ENCODE measurements at regions not wholly inside any gene's neighbourhood (a gene's known extent, or its start where the extent isn't known, plus 50 kb on each side); places are given as distances from the start of the nearest gene placed in this dataset.

GRCh38 chr15:46735115-46735514, 982.2 kb upstream of the SEMA6D start (continued):
- TF ChIP-seq MAX (IDR thresholded peaks at IDR 0.05) (no peak), ATOH8 (CRISPR knock-in tag; IDR thresholded peaks at IDR 0.05; ENCODE audit: low read depth) (no peak), TFCP2L1 (CRISPR knock-in tag; IDR thresholded peaks at IDR 0.05) (no peak)

GRCh38 chr15:46751303-46751702, 966.0 kb upstream of the SEMA6D start:
- ChIA-PET POLR2A (no interaction called here), CTCF (no interaction called here)
- H3K27ac ChIP-seq: no peak overlapping the region
- no peak overlapping the region for H3K4me2 ChIP-seq
- WGBS (ENCODE audit: missing lambda C conversion rate): 2% methylated on average over 3 of the region's 3 CpGs
- FAIRE-seq (no peak), DNase-seq (ENCODE audit: low read depth in 1 of 2, low spot score in 1 of 2) (no peak), ATAC-seq (no peak)
- no peak overlapping the region for H3K4me3 ChIP-seq
- no peaks in the 10 kb centered on the region for H3K4me1 ChIP-seq
- no peak for TF ChIP-seq MAX (IDR thresholded peaks at IDR 0.05)
- no peak for TF ChIP-seq REST (IDR thresholded peaks at IDR 0.05)
- no peak for TF ChIP-seq ESRRA (IDR thresholded peaks at IDR 0.05; ENCODE audit: borderline replicate concordance, low read length)
- TF ChIP-seq EHF (CRISPR knock-in tag; IDR thresholded peaks at IDR 0.05): no peak
- TF ChIP-seq NPAS2 (CRISPR knock-in tag; IDR thresholded peaks at IDR 0.05; ENCODE audit: borderline replicate concordance): no peak
- no peak for TF ChIP-seq FOSB (CRISPR knock-in tag; IDR thresholded peaks at IDR 0.05)
- no peak for TF ChIP-seq CHD4 (IDR thresholded peaks at IDR 0.05; ENCODE audit: borderline replicate concordance)
- TF ChIP-seq MAFK (IDR thresholded peaks at IDR 0.05; ENCODE audit: partially characterized antibody): no peak
- no peak for TF ChIP-seq EHMT2 (IDR thresholded peaks at IDR 0.05; ENCODE audit: low read depth)
- no peak for TF ChIP-seq CTCF (IDR thresholded peaks at IDR 0.05)
- TF ChIP-seq HEYL (CRISPR knock-in tag; IDR thresholded peaks at IDR 0.05): no peak
- TF ChIP-seq FOXS1 (CRISPR knock-in tag; IDR thresholded peaks at IDR 0.05): no peak
- no peak for TF ChIP-seq RNF2 (IDR thresholded peaks at IDR 0.05; ENCODE audit: borderline replicate concordance, low read depth)
- no peak for TF ChIP-seq ZNF302 (CRISPR knock-in tag; IDR thresholded peaks at IDR 0.05)
- TF ChIP-seq BCL3 (IDR thresholded peaks at IDR 0.05): no peak
- H3K9me3 ChIP-seq: no peaks in the 10 kb centered on the region

Measured in A549 (cell line).